ENCODE measurements at regions not wholly inside any gene's neighbourhood (a gene's known extent, or its start where the extent isn't known, plus 50 kb on each side); places are given as distances from the start of the nearest gene placed in this dataset.
A peak's percentile ranks its signal among the peaks of the same experiment; 100 is the strongest.

- no peak overlapping the region for H4K8ac ChIP-seq (ENCODE audit: low read depth in 2 of 2, low read length in 2 of 2)
- TF ChIP-seq BHLHE40 (IDR thresholded peaks at IDR 0.05; ENCODE audit: low read depth, low read length), result no peak
- no peak for TF ChIP-seq FOS (IDR thresholded peaks at IDR 0.05; ENCODE audit: low read depth, low read length)
- no peak for TF ChIP-seq CHD1 (IDR thresholded peaks at IDR 0.05; ENCODE audit: low read depth, low read length)
- no peak for TF ChIP-seq MXI1 (IDR thresholded peaks at IDR 0.05; ENCODE audit: borderline replicate concordance, low read depth, low read length)
- no peak for TF ChIP-seq RFX5 (IDR thresholded peaks at IDR 0.05; ENCODE audit: low read depth, low read length)
- no peak for TF ChIP-seq MAZ (IDR thresholded peaks at IDR 0.05; ENCODE audit: borderline replicate concordance, low read depth, low read length)
- TF ChIP-seq USF2 (IDR thresholded peaks at IDR 0.05; ENCODE audit: low read depth, low read length), result no peak
- TF ChIP-seq ELK1 (IDR thresholded peaks at IDR 0.05; ENCODE audit: borderline replicate concordance, low read depth, low read length), result no peak
- H3K79me1 ChIP-seq (ENCODE audit: low read depth in 1 of 2, low read length in 2 of 2), result no peaks in the 10 kb centered on the region
- ChIA-PET CTCF (interaction anchor here (0.6 to 0.9 kb wide), 2 partner anchors 354 to 1123 kb away, joined by 3 to 6 read pairs; no protein-coding TSS in a partner anchor), POLR2A (ENCODE audit: unreplicated experiment) (interaction anchor here (0.5 to 1.0 kb wide), 3 partner anchors 17 to 1172 kb away, joined by 3 to 8 read pairs (median 6); a partner anchor contains a TSS)
- H3K4me1 ChIP-seq (ENCODE audit: control insufficient read depth, insufficient read depth, low read length), result peaks cover 8% of the 10 kb centered on the region
- H4K5ac ChIP-seq (ENCODE audit: low read depth, low read length), result no peak overlapping the region
- no peaks in the 10 kb centered on the region for H3K9me3 ChIP-seq (ENCODE audit: control insufficient read depth, insufficient read depth, low read length)
- H3K27me3 ChIP-seq (ENCODE audit: control insufficient read depth, insufficient read depth, low read length), result no peaks in the 10 kb centered on the region
- intact Hi-C loops (cut with micrococcal nuclease), result loop anchor here (2.0 to 10.0 kb wide), 5 partner anchors 73 to 733 kb away; partner anchors contain the start of gene ZNF184
- H2AK5ac ChIP-seq (ENCODE audit: low read depth, low read length), result no peak overlapping the region
- in situ Hi-C loops (cut with MboI; ENCODE audit: low sequenced_read_pairs), result loop anchor here (10.0 kb wide), 1 partner anchor 311 kb away; the partner anchor contains the start of gene ZNF184
- no peak overlapping the region for H3K4ac ChIP-seq (ENCODE audit: low read depth, low read length)
- H3K36me3 ChIP-seq (ENCODE audit: control insufficient read depth, insufficient read depth, low read length), result no peaks in the 10 kb centered on the region
- no peak for ATAC-seq (ENCODE audit: low read depth)
- H4K91ac ChIP-seq (ENCODE audit: insufficient read depth, low read depth, low read length), result no peak overlapping the region
- H2BK5ac ChIP-seq (ENCODE audit: low read depth, low read length, poor library complexity, severe bottlenecking), result peak overlapping the region; percentile 59
- peak overlapping the region; percentile 68; the same call in 1 of the 2 replicates for H3K18ac ChIP-seq (ENCODE audit: low read depth, low read length)
- H3K4me3 ChIP-seq (ENCODE audit: insufficient read depth, low read depth, low read length), result no peak overlapping the region
- no peaks in the 10 kb centered on the region; the same call in 1 of the 2 replicates for H4K20me1 ChIP-seq (ENCODE audit: insufficient read depth, low read length)
- no peaks in the 10 kb centered on the region for H3K9me1 ChIP-seq (ENCODE audit: insufficient read depth, low read length)
- H3K9ac ChIP-seq (ENCODE audit: low read depth, low read length), result no peak overlapping the region
- no peak overlapping the region for H2AFZ ChIP-seq (replicated peaks; ENCODE audit: low read length, poor library complexity)
- H2AK9ac ChIP-seq (replicated peaks; ENCODE audit: low read depth, low read length, poor library complexity), result no peak overlapping the region
- H3K56ac ChIP-seq (ENCODE audit: extremely low read depth, insufficient read depth, low read length), result no peak overlapping the region
- H3K14ac ChIP-seq (replicated peaks; ENCODE audit: low read depth, low read length), result no peak overlapping the region
- BruUV-seq (replicated peaks), result no TSS peak
- DNase-seq, result no peak
- H2BK20ac ChIP-seq (ENCODE audit: low read depth, low read length), result no peak overlapping the region
- dilution Hi-C loops (cut with HindIII; ENCODE audit: low sequenced_read_pairs, unreplicated experiment), result no loop called here
- H2BK120ac ChIP-seq (ENCODE audit: low read depth, low read length), result no peak overlapping the region
- H2BK15ac ChIP-seq (ENCODE audit: low read depth, low read length), result no peak overlapping the region
- no peak overlapping the region for H3K27ac ChIP-seq (ENCODE audit: insufficient read depth, low read length)
- no peak overlapping the region for H3K23ac ChIP-seq (ENCODE audit: low read depth, low read length)
- no peak overlapping the region for H3K4me2 ChIP-seq (ENCODE audit: low read depth, low read length)
These were observed 83.7 kb upstream of the PRSS16 start for GRCh38 chr6:27163834-27164233.

Measured in IMR-90 (cell line).